IMR-90 (cell line): ENCODE measurements at regions not wholly inside any gene's neighbourhood (a gene's known extent, or its start where the extent isn't known, plus 50 kb on each side); places are given as distances from the start of the nearest gene placed in this dataset.

Experiments used
- ATAC-seq: fragments of 200-7000 bp; cut with Tn5 transposase; 2 replicates; pipeline ENCODE4 v1.9.1; 2020; ENCODE audit warnings: low read depth, mild to moderate bottlenecking, moderate library complexity
- BruUV-seq: library from RNA; stranded (reverse); fragments of 400-500 nt; replicated peaks from 2 replicates; lab custom pipeline; 2021; lab: Mats Ljungman, UMichigan
- CTCF ChIA-PET: fragments of 300-600 bp; formaldehyde crosslinking; extraction: SDS; loops from one replicate; lab custom pipeline; 2021; ENCODE audit warnings: antibody characterized with exemption; lab: Yijun Ruan, JAX
- POLR2A ChIA-PET: fragments of 300-600 bp; sonication (Branson Sonifier 250); formaldehyde crosslinking; loops from one replicate; lab custom pipeline; 2022; ENCODE audit warnings: antibody characterized with exemption; ENCODE audit not compliant: unreplicated experiment; lab: Charles Lee
- DNase-seq: peaks from one replicate; pipeline ENCODE4 v3.0.0; 2013
- H2AFZ ChIP-seq: replicated peaks from 2 replicates; pipeline ENCODE3; 2013; ENCODE audit warnings: low read length, mild to moderate bottlenecking; ENCODE audit not compliant: poor library complexity
- H2AK5ac ChIP-seq: 2 replicates; pipeline ENCODE4 v1.6.1; 2013; ENCODE audit warnings: low read depth, low read length, inconsistent platforms
- H2AK9ac ChIP-seq: replicated peaks from 2 replicates; pipeline ENCODE3; 2013; ENCODE audit warnings: mild to moderate bottlenecking, low read depth, low read length, moderate library complexity; ENCODE audit not compliant: poor library complexity
- H2BK120ac ChIP-seq: 2 replicates; pipeline ENCODE4 v1.6.1; 2013; ENCODE audit warnings: low read depth, low read length, inconsistent platforms
- H2BK15ac ChIP-seq: 3 replicates; pipeline ENCODE4 v1.6.1; 2013; ENCODE audit warnings: low read depth, low read length, inconsistent platforms
- H2BK20ac ChIP-seq: 2 replicates; pipeline ENCODE4 v1.6.1; 2013; ENCODE audit warnings: low read depth, mild to moderate bottlenecking, inconsistent platforms, low read length, moderate library complexity
- H2BK5ac ChIP-seq: 2 replicates; pipeline ENCODE4 v1.6.1; 2013; ENCODE audit warnings: mild to moderate bottlenecking, low read depth, low read length, inconsistent platforms; ENCODE audit not compliant: poor library complexity, severe bottlenecking
- H3K14ac ChIP-seq: replicated peaks from 2 replicates; pipeline ENCODE4 v1.6.1; 2013; ENCODE audit warnings: low read depth, low read length, inconsistent platforms
- H3K18ac ChIP-seq: 2 replicates; pipeline ENCODE4 v1.6.1; 2013; ENCODE audit warnings: low read depth, low read length, control low read depth
- H3K23ac ChIP-seq: 2 replicates; pipeline ENCODE4 v1.6.1; 2013; ENCODE audit warnings: low read depth, low read length, inconsistent platforms
- H3K27ac ChIP-seq: 2 replicates; pipeline ENCODE4 v1.5.1; 2013; ENCODE audit warnings: mild to moderate bottlenecking, control low read depth, low read length; ENCODE audit not compliant: insufficient read depth
- H3K27me3 ChIP-seq: 2 replicates; pipeline ENCODE4 v1.6.1; 2013; ENCODE audit warnings: low read length; ENCODE audit not compliant: control insufficient read depth, insufficient read depth
- H3K36me3 ChIP-seq: 2 replicates; pipeline ENCODE4 v1.6.1; 2013; ENCODE audit warnings: low read length, mixed read lengths; ENCODE audit not compliant: control insufficient read depth, insufficient read depth
- H3K4ac ChIP-seq: 2 replicates; pipeline ENCODE4 v1.6.1; 2013; ENCODE audit warnings: low read depth, low read length, inconsistent platforms
- H3K4me1 ChIP-seq: 2 replicates; pipeline ENCODE4 v1.6.1; 2013; ENCODE audit warnings: low read length, mixed read lengths; ENCODE audit not compliant: control insufficient read depth, insufficient read depth
- H3K4me2 ChIP-seq: 2 replicates; pipeline ENCODE4 v1.6.1; 2013; ENCODE audit warnings: low read depth, mild to moderate bottlenecking, control low read depth, low read length, moderate library complexity
- H3K4me3 ChIP-seq: 2 replicates; pipeline ENCODE4 v1.5.1; 2013; ENCODE audit warnings: low read depth, mild to moderate bottlenecking, control low read depth, low read length, moderate library complexity; ENCODE audit not compliant: insufficient read depth
- H3K56ac ChIP-seq: 2 replicates; pipeline ENCODE4 v1.6.1; 2013; ENCODE audit warnings: low read length, inconsistent platforms; ENCODE audit not compliant: insufficient read depth; ENCODE audit errors: extremely low read depth
- H3K79me1 ChIP-seq, 2 experiments: 2 replicates each; pipeline ENCODE4 v1.6.1; 2013; ENCODE audit warnings: low read length in 2 of 2, inconsistent platforms in 1 of 2, low read depth in 1 of 2
- H3K9ac ChIP-seq: 2 replicates; pipeline ENCODE4 v1.6.1; 2013; ENCODE audit warnings: low read depth, low read length, control low read depth
- H3K9me1 ChIP-seq: 2 replicates; pipeline ENCODE4 v1.6.1; 2013; ENCODE audit warnings: low read length, inconsistent platforms; ENCODE audit not compliant: insufficient read depth
- H3K9me3 ChIP-seq: 2 replicates; pipeline ENCODE4 v1.6.1; 2013; ENCODE audit warnings: low read length; ENCODE audit not compliant: control insufficient read depth, insufficient read depth
- H4K20me1 ChIP-seq: 2 replicates; pipeline ENCODE4 v1.6.1; 2013; ENCODE audit warnings: low read length, inconsistent platforms; ENCODE audit not compliant: insufficient read depth
- H4K5ac ChIP-seq: 2 replicates; pipeline ENCODE4 v1.6.1; 2013; ENCODE audit warnings: mild to moderate bottlenecking, low read depth, low read length, control low read depth
- H4K8ac ChIP-seq, 2 experiments: 2 replicates each; pipeline ENCODE4 v1.6.1; 2013; ENCODE audit warnings: low read depth in 2 of 2, low read length in 2 of 2, control low read depth in 1 of 2, inconsistent platforms in 1 of 2
- H4K91ac ChIP-seq: 2 replicates; pipeline ENCODE4 v1.6.1; 2013; ENCODE audit warnings: low read depth, low read length, inconsistent platforms; ENCODE audit not compliant: insufficient read depth
- BHLHE40 ChIP-seq: fragments of 150-350 bp; IDR thresholded peaks from 2 replicates; pipeline ENCODE4 v1.6.1; 2016; ENCODE audit warnings: mild to moderate bottlenecking, low read depth, low read length
- CEBPB ChIP-seq: IDR thresholded peaks from 2 replicates; pipeline ENCODE4 v1.6.1; 2012; ENCODE audit warnings: low read depth, low read length, improper control_type of control experiment
- CHD1 ChIP-seq: IDR thresholded peaks from 2 replicates; pipeline ENCODE4 v1.6.1; 2012; ENCODE audit warnings: low read depth, low read length, improper control_type of control experiment
- FOS ChIP-seq: fragments of 150-350 bp; IDR thresholded peaks from 2 replicates; pipeline ENCODE4 v1.6.1; 2016; ENCODE audit warnings: low read depth, low read length
- MAFK ChIP-seq: IDR thresholded peaks from 2 replicates; pipeline ENCODE4 v1.6.1; 2012; ENCODE audit warnings: low read depth, low read length, improper control_type of control experiment
- MAZ ChIP-seq: IDR thresholded peaks from 2 replicates; pipeline ENCODE4 v1.6.1; 2012; ENCODE audit warnings: low read depth, mild to moderate bottlenecking, low read length, improper control_type of control experiment, moderate library complexity, borderline replicate concordance
- MXI1 ChIP-seq: IDR thresholded peaks from 2 replicates; pipeline ENCODE4 v1.6.1; 2012; ENCODE audit warnings: low read depth, mild to moderate bottlenecking, low read length, moderate library complexity, borderline replicate concordance
- NFE2L2 ChIP-seq: fragments of 150-350 bp; IDR thresholded peaks from 2 replicates; pipeline ENCODE4 v1.6.1; 2016; ENCODE audit warnings: low read depth, mild to moderate bottlenecking, low read length
- POLR2A ChIP-seq: IDR thresholded peaks from 2 replicates; pipeline ENCODE4 v1.6.1; 2012; ENCODE audit warnings: mild to moderate bottlenecking, low read depth, low read length
- RAD21 ChIP-seq: IDR thresholded peaks from 2 replicates; pipeline ENCODE4 v1.6.1; 2012; ENCODE audit warnings: low read length, improper control_type of control experiment
- RCOR1 ChIP-seq: IDR thresholded peaks from 2 replicates; pipeline ENCODE4 v1.6.1; 2012; ENCODE audit warnings: mild to moderate bottlenecking, low read length, improper control_type of control experiment; ENCODE audit not compliant: insufficient replicate concordance
- RFX5 ChIP-seq: IDR thresholded peaks from 2 replicates; pipeline ENCODE4 v1.8.0; 2012; ENCODE audit warnings: low read depth, mild to moderate bottlenecking, low read length, moderate library complexity
- SMC3 ChIP-seq: fragments of 150-350 bp; IDR thresholded peaks from 2 replicates; pipeline ENCODE4 v1.6.1; 2016; ENCODE audit warnings: low read depth, mild to moderate bottlenecking, antibody characterized with exemption, low read length, moderate library complexity
- WGBS, 2 experiments: methylation state at CpG; one replicate each; pipeline versions ENCODE4 v1.1.5 to v1.1.7; 2013; ENCODE audit warnings: missing lambda C conversion rate in 2 of 2; ENCODE audit not compliant: insufficient read length in 1 of 2; ENCODE audit errors: extremely low coverage in 2 of 2; 5-methylcytosine and 5-hydroxymethylcytosine counted together
- dilution Hi-C: fragments of 300-500 bp; cut with HindIII; formaldehyde crosslinking; loops from one replicate; pipeline ENCODE4 v1.14.3; 2018; ENCODE audit warnings: low sequenced_read_pairs; ENCODE audit not compliant: unreplicated experiment
- in situ Hi-C: fragments of 300-500 bp; cut with MboI; formaldehyde crosslinking; loops from 3 replicates; pipeline ENCODE4 v1.14.3; 2019; ENCODE audit warnings: low sequenced_read_pairs, inconsistent platforms, mixed read lengths
- intact Hi-C: fragments of 100-400 bp; cut with micrococcal nuclease; formaldehyde crosslinking; loops from 2 replicates; pipeline ENCODE4 v1.10.0; 2022
- TF ChIP-seq, protein P1 (sequence below): conservative IDR thresholded peaks from 2 replicates; pipeline ENCODE4 v1.5.1; 2012; ENCODE audit warnings: mild to moderate bottlenecking, low read depth, low read length, improper control_type of control experiment
- TF ChIP-seq, protein P2 (sequence below): fragments of 150-350 bp; IDR thresholded peaks from 2 replicates; pipeline ENCODE4 v1.6.1; 2016; ENCODE audit warnings: low read depth, mild to moderate bottlenecking, low read length, moderate library complexity, borderline replicate concordance
- TF ChIP-seq, protein P3 (sequence below): fragments of 150-350 bp; IDR thresholded peaks from 2 replicates; pipeline ENCODE4 v1.6.1; 2017; ENCODE audit warnings: mild to moderate bottlenecking, antibody characterized with exemption, low read length, low read depth

DNA sequence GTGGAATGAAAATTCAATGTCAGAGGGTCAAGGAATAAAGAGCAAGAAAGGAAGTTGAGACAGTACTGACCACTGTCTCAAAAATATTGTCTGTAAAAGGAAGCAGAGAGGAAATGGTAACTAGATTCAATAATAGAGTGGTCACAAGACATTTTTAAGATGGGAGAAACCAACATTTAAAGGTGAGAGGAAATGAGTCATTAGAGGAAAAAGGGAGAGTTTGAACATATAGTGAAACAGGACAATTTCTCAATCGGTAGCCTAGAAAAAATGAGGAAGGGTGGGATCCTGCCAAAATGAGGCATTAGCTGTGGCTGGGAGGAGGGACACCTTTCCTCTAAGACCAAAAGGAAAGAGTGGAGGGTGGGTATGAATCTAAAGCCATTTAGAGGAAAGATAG lies 288.5 kb downstream of the SP3 start:
- H3K79me1 ChIP-seq = no peaks in the 10 kb centered on the region
- DNase-seq (no peak), ATAC-seq (no peak)
- H2BK5ac ChIP-seq = no peak overlapping the region
- no peak overlapping the region for H2BK120ac ChIP-seq
- no peak overlapping the region for H3K18ac ChIP-seq
- no peak overlapping the region for H4K8ac ChIP-seq
- H3K4me1 ChIP-seq = no peaks in the 10 kb centered on the region
- peaks cover 5% of the 10 kb centered on the region; the same call in 1 of the 2 replicates for H3K9me3 ChIP-seq
- H3K36me3 ChIP-seq = no peaks in the 10 kb centered on the region
- dilution Hi-C loops (no loop called here), intact Hi-C loops (no loop called here), in situ Hi-C loops (no loop called here)
- no peak overlapping the region for H3K23ac ChIP-seq
- no peaks in the 10 kb centered on the region for H4K20me1 ChIP-seq
- no peak overlapping the region for H2AFZ ChIP-seq
- no peak overlapping the region for H2AK9ac ChIP-seq
- H2BK20ac ChIP-seq = no peak overlapping the region
- ChIA-PET POLR2A (no interaction called here), CTCF (no interaction called here)
- peaks cover 2% of the 10 kb centered on the region; the same call in 1 of the 2 replicates for H3K27me3 ChIP-seq
- H3K27ac ChIP-seq = no peak overlapping the region
- H2AK5ac ChIP-seq = no peak overlapping the region
- H3K4me3 ChIP-seq = no peak overlapping the region
- no peak overlapping the region for H2BK15ac ChIP-seq
- H3K56ac ChIP-seq = no peak overlapping the region
- H3K9me1 ChIP-seq = no peaks in the 10 kb centered on the region
- no peak overlapping the region for H4K5ac ChIP-seq
- no peak overlapping the region for H3K4me2 ChIP-seq
- WGBS, 2 experiments = no CpG with 5 or more reads among the region's 1 CpG
- H3K14ac ChIP-seq = no peak overlapping the region
- H3K9ac ChIP-seq = no peak overlapping the region
- BruUV-seq = no TSS peak
- no peak overlapping the region for H4K91ac ChIP-seq
- H3K4ac ChIP-seq = no peak overlapping the region
- TF ChIP-seq SMC3 = no peak
- no peak for TF ChIP-seq NFE2L2
- no peak for TF ChIP-seq CEBPB
- TF ChIP-seq MXI1 = no peak
- TF ChIP-seq RCOR1 = no peak
- no peak for TF ChIP-seq RAD21
- TF ChIP-seq, protein P1, sequence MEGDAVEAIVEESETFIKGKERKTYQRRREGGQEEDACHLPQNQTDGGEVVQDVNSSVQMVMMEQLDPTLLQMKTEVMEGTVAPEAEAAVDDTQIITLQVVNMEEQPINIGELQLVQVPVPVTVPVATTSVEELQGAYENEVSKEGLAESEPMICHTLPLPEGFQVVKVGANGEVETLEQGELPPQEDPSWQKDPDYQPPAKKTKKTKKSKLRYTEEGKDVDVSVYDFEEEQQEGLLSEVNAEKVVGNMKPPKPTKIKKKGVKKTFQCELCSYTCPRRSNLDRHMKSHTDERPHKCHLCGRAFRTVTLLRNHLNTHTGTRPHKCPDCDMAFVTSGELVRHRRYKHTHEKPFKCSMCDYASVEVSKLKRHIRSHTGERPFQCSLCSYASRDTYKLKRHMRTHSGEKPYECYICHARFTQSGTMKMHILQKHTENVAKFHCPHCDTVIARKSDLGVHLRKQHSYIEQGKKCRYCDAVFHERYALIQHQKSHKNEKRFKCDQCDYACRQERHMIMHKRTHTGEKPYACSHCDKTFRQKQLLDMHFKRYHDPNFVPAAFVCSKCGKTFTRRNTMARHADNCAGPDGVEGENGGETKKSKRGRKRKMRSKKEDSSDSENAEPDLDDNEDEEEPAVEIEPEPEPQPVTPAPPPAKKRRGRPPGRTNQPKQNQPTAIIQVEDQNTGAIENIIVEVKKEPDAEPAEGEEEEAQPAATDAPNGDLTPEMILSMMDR = no peak
- TF ChIP-seq, protein P2, sequence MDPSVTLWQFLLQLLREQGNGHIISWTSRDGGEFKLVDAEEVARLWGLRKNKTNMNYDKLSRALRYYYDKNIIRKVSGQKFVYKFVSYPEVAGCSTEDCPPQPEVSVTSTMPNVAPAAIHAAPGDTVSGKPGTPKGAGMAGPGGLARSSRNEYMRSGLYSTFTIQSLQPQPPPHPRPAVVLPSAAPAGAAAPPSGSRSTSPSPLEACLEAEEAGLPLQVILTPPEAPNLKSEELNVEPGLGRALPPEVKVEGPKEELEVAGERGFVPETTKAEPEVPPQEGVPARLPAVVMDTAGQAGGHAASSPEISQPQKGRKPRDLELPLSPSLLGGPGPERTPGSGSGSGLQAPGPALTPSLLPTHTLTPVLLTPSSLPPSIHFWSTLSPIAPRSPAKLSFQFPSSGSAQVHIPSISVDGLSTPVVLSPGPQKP = no peak
- no peak for TF ChIP-seq CHD1
- no peak for TF ChIP-seq MAZ
- TF ChIP-seq BHLHE40 = no peak
- no peak for TF ChIP-seq POLR2A
- TF ChIP-seq, protein P3, sequence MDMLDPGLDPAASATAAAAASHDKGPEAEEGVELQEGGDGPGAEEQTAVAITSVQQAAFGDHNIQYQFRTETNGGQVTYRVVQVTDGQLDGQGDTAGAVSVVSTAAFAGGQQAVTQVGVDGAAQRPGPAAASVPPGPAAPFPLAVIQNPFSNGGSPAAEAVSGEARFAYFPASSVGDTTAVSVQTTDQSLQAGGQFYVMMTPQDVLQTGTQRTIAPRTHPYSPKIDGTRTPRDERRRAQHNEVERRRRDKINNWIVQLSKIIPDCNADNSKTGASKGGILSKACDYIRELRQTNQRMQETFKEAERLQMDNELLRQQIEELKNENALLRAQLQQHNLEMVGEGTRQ = no peak
- TF ChIP-seq MAFK = no peak
- no peak for TF ChIP-seq FOS
- no peak for TF ChIP-seq RFX5
